ENCODE measurements at regions not wholly inside any gene's neighbourhood (a gene's known extent, or its start where the extent isn't known, plus 50 kb on each side); places are given as distances from the start of the nearest gene placed in this dataset.
"Not testable (repeated sequence)": the region's sequence is repeated elsewhere in the genome, so short reads cannot be mapped to it uniquely, and the experiment has no call there.

GRCh38 chr5:156042726-156043125 is 284.2 kb upstream of the SGCD start:
- TF ChIP-seq, protein P1, sequence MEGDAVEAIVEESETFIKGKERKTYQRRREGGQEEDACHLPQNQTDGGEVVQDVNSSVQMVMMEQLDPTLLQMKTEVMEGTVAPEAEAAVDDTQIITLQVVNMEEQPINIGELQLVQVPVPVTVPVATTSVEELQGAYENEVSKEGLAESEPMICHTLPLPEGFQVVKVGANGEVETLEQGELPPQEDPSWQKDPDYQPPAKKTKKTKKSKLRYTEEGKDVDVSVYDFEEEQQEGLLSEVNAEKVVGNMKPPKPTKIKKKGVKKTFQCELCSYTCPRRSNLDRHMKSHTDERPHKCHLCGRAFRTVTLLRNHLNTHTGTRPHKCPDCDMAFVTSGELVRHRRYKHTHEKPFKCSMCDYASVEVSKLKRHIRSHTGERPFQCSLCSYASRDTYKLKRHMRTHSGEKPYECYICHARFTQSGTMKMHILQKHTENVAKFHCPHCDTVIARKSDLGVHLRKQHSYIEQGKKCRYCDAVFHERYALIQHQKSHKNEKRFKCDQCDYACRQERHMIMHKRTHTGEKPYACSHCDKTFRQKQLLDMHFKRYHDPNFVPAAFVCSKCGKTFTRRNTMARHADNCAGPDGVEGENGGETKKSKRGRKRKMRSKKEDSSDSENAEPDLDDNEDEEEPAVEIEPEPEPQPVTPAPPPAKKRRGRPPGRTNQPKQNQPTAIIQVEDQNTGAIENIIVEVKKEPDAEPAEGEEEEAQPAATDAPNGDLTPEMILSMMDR (conservative IDR thresholded peaks at IDR 0.05; ENCODE audit: low read depth, low read length), result no peak
- no peak for DNase-seq (ENCODE audit: low read depth)

GRCh38 chr5:156043351-156043750 is 283.6 kb upstream of the SGCD start:
- TF ChIP-seq, protein P1 (conservative IDR thresholded peaks at IDR 0.05; ENCODE audit: low read depth, low read length), result no peak
- H3K4me3 ChIP-seq (ENCODE audit: low read depth, low read length), result no peak overlapping the region
- no peak for DNase-seq (ENCODE audit: low read depth)

More at GRCh38 chr5:156042726-156043125, 284.2 kb upstream of the SGCD start:
- no peak overlapping the region for H3K4me3 ChIP-seq (ENCODE audit: low read depth, low read length)

GRCh38 chr5:156051972-156052371 is 275.0 kb upstream of the SGCD start:
- TF ChIP-seq, protein P1 (conservative IDR thresholded peaks at IDR 0.05; ENCODE audit: low read depth, low read length), result no peak
- no peak overlapping the region for H3K4me3 ChIP-seq (ENCODE audit: low read depth, low read length)
- no peak for DNase-seq (ENCODE audit: low read depth)

- DNase-seq (ENCODE audit: low read depth), result no peak
- no peak overlapping the region for H3K4me3 ChIP-seq (ENCODE audit: low read depth, low read length)
- TF ChIP-seq, protein P1 (conservative IDR thresholded peaks at IDR 0.05; ENCODE audit: low read depth, low read length), result no peak
Observed at GRCh38 chr5:156052656-156053055, 274.3 kb upstream of the SGCD start.

DNA sequence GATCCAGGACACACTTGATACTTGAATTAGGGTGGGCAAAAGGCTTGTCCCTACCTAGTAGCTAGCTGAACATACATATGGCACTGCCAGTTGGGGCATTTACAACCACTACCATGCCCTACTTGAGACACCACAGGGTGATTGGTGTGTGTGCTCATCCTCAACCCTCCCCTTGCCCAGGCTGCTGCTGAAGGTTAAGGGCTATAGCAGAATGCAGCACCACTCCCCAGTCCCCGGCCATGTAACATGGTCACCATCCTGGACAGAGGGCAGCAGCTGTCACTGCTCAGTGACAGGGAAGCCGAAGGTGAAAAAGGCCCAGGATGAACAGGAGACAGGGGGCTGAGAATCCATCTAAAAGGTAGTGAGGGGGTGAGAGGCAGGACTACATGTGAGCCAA is 273.9 kb upstream of the SGCD start:
- H3K4me3 ChIP-seq (ENCODE audit: low read depth, low read length), result no peak overlapping the region
- no peak for DNase-seq (ENCODE audit: low read depth)
- TF ChIP-seq, protein P1 (conservative IDR thresholded peaks at IDR 0.05; ENCODE audit: low read depth, low read length), result no peak

DNA sequence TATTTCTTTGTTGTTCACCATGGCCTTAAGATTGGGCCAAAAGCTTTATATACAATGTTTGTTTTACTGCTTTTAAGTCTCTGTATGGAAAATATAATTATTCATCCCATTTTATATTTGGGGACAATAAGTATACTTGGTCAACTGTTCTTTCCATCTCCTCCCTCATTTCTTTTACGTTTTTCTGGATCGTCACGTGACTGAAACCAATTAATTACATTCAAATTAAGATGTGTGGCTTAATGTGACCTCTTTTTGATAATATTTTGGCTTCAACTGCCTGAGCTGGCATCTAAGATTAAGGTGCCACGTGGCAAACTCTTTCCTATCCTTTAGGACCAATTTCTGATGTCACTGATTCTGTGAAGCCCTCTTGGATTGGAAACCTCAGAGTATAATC is 250.1 kb upstream of the SGCD start:
- TF ChIP-seq, protein P1 (conservative IDR thresholded peaks at IDR 0.05; ENCODE audit: low read depth, low read length), result no peak

DNA sequence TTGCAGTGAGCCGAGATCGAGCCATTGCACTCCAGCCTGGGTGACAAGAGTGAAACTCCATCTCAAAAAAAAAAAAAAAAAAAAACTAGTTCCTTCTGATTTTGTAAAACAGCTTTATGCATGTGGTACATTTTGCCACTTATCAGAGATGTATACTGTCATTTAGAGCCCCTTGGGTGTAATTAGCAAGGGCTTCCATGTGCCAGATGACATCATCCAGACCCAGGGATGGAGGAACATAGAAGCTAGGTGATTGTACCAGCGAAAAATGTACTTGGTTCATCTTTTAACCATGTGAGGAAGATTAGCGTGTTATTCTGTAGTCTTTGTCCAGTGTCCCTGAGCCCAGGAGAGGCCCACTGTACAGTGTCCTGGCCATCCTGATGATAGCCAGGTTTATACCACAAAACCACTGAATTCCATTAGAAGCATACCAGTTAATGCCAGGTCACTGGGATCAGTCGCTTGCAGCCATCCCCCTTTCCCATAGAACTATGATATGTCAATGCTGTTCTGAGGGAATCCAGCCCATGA is 239.3 kb upstream of the SGCD start:
- DNase-seq (ENCODE audit: low read depth), result no peak
- TF ChIP-seq, protein P1 (conservative IDR thresholded peaks at IDR 0.05; ENCODE audit: low read depth, low read length), result no peak
- H3K4me3 ChIP-seq (ENCODE audit: low read depth, low read length), result no peak overlapping the region

More for the DNA sequence above, 250.1 kb upstream of the SGCD start:
- no peak for DNase-seq (ENCODE audit: low read depth)
- H3K4me3 ChIP-seq (ENCODE audit: low read depth, low read length), result no peak overlapping the region

- not testable (repeated sequence) for H3K4me3 ChIP-seq (ENCODE audit: low read depth, low read length); DNase-seq (ENCODE audit: low read depth)
Observed at GRCh38 chr5:156089955-156090940, 236.7 kb upstream of the SGCD start.

All from choroid plexus epithelial cell (primary cell).